SU-DHL-6 (cell line): ENCODE measurements at regions not wholly inside any gene's neighbourhood (a gene's known extent, or its start where the extent isn't known, plus 50 kb on each side); places are given as distances from the start of the nearest gene placed in this dataset.

Experiments used
- H2AFZ ChIP-seq: fragments of 200-600 bp; sonication (generic); 2 replicates; pipeline ENCODE4 v1.6.1; 2014; ENCODE audit warnings: low read depth, mild to moderate bottlenecking, moderate library complexity, mixed read lengths, antibody characterized with exemption, low read length; ENCODE audit not compliant: severe bottlenecking
- H3F3A ChIP-seq: fragments of 200-600 bp; shearing (Covaris generic); 2 replicates; pipeline ENCODE4 v1.6.0; 2016; ENCODE audit warnings: antibody characterized with exemption, mild to moderate bottlenecking; ENCODE audit not compliant: insufficient read depth
- H3K27ac ChIP-seq: fragments of 200-600 bp; sonication (generic); 2 replicates; pipeline ENCODE4 v1.5.1; 2016; ENCODE audit warnings: low read depth, mild to moderate bottlenecking, low read length, moderate library complexity, mixed read lengths
- H3K27me3 ChIP-seq: fragments of 200-600 bp; sonication (generic), shearing (Covaris generic); 2 replicates; pipeline ENCODE4 v1.6.0; 2014; ENCODE audit warnings: mild to moderate bottlenecking, low read length
- H3K36me3 ChIP-seq: fragments of 200-600 bp; sonication (generic); 2 replicates; pipeline ENCODE4 v1.6.1; 2014; ENCODE audit warnings: mild to moderate bottlenecking, low read length, mixed read lengths
- H3K4me2 ChIP-seq: fragments of 300-600, 200-600 bp; shearing (Covaris generic), sonication (generic); 2 replicates; pipeline ENCODE4 v1.6.0; 2014; ENCODE audit warnings: low read length, low read depth, mild to moderate bottlenecking; ENCODE audit not compliant: poor library complexity, severe bottlenecking
- H3K4me3 ChIP-seq: fragments of 200-600 bp; sonication (generic); 2 replicates; pipeline ENCODE4 v1.5.1; 2014; ENCODE audit warnings: antibody characterized with exemption, low read length, mild to moderate bottlenecking, mixed read lengths; ENCODE audit not compliant: insufficient read depth, poor library complexity, severe bottlenecking
- H3K79me2 ChIP-seq: fragments of 200-600 bp; sonication (generic); 2 replicates; pipeline ENCODE4 v1.6.1; 2014; ENCODE audit warnings: mild to moderate bottlenecking, low read length, moderate library complexity; ENCODE audit not compliant: insufficient read depth
- H3K9ac ChIP-seq: fragments of 200-600 bp; sonication (generic); 2 replicates; pipeline ENCODE4 v1.7.0; 2014; ENCODE audit warnings: mild to moderate bottlenecking, low read length
- H3K9me2 ChIP-seq: fragments of 200-600 bp; sonication (generic); replicated peaks from 2 replicates; pipeline ENCODE4 v1.6.1; 2014; ENCODE audit warnings: low read length; ENCODE audit not compliant: insufficient read depth
- H3K9me3 ChIP-seq: fragments of 200-600 bp; sonication (generic); 2 replicates; pipeline ENCODE4 v1.6.1; 2014; ENCODE audit warnings: low read length, mixed read lengths; ENCODE audit not compliant: insufficient read depth
- H4K20me1 ChIP-seq: fragments of 200-600 bp; sonication (generic); 2 replicates; pipeline ENCODE4 v1.6.1; 2014; ENCODE audit warnings: low read depth, mild to moderate bottlenecking, antibody characterized with exemption, low read length, moderate library complexity, mixed read lengths
- CTCF ChIP-seq: fragments of 200-600 bp; sonication (generic); IDR thresholded peaks from one replicate; pipeline ENCODE4 v1.5.1; 2017; ENCODE audit warnings: antibody characterized with exemption, mild to moderate bottlenecking, low read length, moderate library complexity; ENCODE audit not compliant: insufficient read depth, poor library complexity, severe bottlenecking
- EZH2phosphoT487 ChIP-seq: fragments of 200-600 bp; sonication (generic), shearing (Covaris generic); conservative IDR thresholded peaks from 2 replicates; pipeline ENCODE4 v1.6.1; 2018; ENCODE audit warnings: mild to moderate bottlenecking, antibody characterized with exemption, low read length, moderate library complexity, mixed read lengths

- Histone ChIP-seq H3K4me2 (no peak overlapping the region), H4K20me1 (no peaks in the 10 kb centered on the region), H3K27me3 (no peaks in the 10 kb centered on the region), H3K9ac (no peak overlapping the region), H3K36me3 (no peaks in the 10 kb centered on the region), H3K4me3 (no peak overlapping the region), H3K9me2 (no peaks in the 10 kb centered on the region), H3F3A (no peaks in the 10 kb centered on the region), H3K9me3 (no peaks in the 10 kb centered on the region), H3K27ac (no peak overlapping the region), H3K79me2 (no peaks in the 10 kb centered on the region), H2AFZ (no peak overlapping the region)
- no peak for TF ChIP-seq CTCF
These were observed 418.6 kb downstream of the MN1 start for GRCh38 chr22:27382947-27383346.

GRCh38 chr22:27383896-27384295, 417.7 kb downstream of the MN1 start:
- Histone ChIP-seq H3K9me2 (no peaks in the 10 kb centered on the region), H3K27me3 (no peaks in the 10 kb centered on the region)

GRCh38 chr22:27385261-27385998, 416.1 kb downstream of the MN1 start:
- Histone ChIP-seq H3K36me3 (no peaks in the 10 kb centered on the region), H3K27me3 (no peaks in the 10 kb centered on the region), H3K9me2 (no peaks in the 10 kb centered on the region), H3K4me3 (no peak overlapping the region), H3K27ac (no peak overlapping the region), H3K9ac (no peak overlapping the region), H2AFZ (no peak overlapping the region), H3F3A (no peaks in the 10 kb centered on the region), H4K20me1 (no peaks in the 10 kb centered on the region), H3K79me2 (no peaks in the 10 kb centered on the region), H3K4me2 (no peak overlapping the region), H3K9me3 (no peaks in the 10 kb centered on the region)
- no peak for TF ChIP-seq CTCF
- TF ChIP-seq EZH2phosphoT487: no peak

More at GRCh38 chr22:27383896-27384295, 417.7 kb downstream of the MN1 start:
- Histone ChIP-seq H3K4me2 (no peak overlapping the region), H2AFZ (no peak overlapping the region), H3K27ac (no peak overlapping the region), H4K20me1 (no peaks in the 10 kb centered on the region), H3K36me3 (no peaks in the 10 kb centered on the region), H3K9me3 (no peaks in the 10 kb centered on the region), H3K4me3 (no peak overlapping the region), H3K79me2 (no peaks in the 10 kb centered on the region), H3K9ac (no peak overlapping the region), H3F3A (no peaks in the 10 kb centered on the region)
- TF ChIP-seq EZH2phosphoT487: no peak
- no peak for TF ChIP-seq CTCF
